ENCODE measurements at regions not wholly inside any gene's neighbourhood (a gene's known extent, or its start where the extent isn't known, plus 50 kb on each side); places are given as distances from the start of the nearest gene placed in this dataset.

- Histone ChIP-seq H3K27me3 (no peaks in the 10 kb centered on the region), H3K36me3 (no peaks in the 10 kb centered on the region), H3K4me3 (ENCODE audit: low read depth in 1 of 2, low read length in 1 of 2) (no peak overlapping the region), H3K4me1 (ENCODE audit: control insufficient read depth in 1 of 2, insufficient read depth in 1 of 2, low read depth in 1 of 2, low read length in 1 of 2) (no peaks in the 10 kb centered on the region), H3K27ac (no peak overlapping the region), H3K9me3 (no peaks in the 10 kb centered on the region)
- TF ChIP-seq, protein P1, sequence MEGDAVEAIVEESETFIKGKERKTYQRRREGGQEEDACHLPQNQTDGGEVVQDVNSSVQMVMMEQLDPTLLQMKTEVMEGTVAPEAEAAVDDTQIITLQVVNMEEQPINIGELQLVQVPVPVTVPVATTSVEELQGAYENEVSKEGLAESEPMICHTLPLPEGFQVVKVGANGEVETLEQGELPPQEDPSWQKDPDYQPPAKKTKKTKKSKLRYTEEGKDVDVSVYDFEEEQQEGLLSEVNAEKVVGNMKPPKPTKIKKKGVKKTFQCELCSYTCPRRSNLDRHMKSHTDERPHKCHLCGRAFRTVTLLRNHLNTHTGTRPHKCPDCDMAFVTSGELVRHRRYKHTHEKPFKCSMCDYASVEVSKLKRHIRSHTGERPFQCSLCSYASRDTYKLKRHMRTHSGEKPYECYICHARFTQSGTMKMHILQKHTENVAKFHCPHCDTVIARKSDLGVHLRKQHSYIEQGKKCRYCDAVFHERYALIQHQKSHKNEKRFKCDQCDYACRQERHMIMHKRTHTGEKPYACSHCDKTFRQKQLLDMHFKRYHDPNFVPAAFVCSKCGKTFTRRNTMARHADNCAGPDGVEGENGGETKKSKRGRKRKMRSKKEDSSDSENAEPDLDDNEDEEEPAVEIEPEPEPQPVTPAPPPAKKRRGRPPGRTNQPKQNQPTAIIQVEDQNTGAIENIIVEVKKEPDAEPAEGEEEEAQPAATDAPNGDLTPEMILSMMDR (IDR thresholded peaks at IDR 0.05) = no peak
These were observed 147.8 kb upstream of the KCNMB2 start for GRCh38 chr3:178388473-178388872.

- Histone ChIP-seq H3K36me3 (no peaks in the 10 kb centered on the region), H3K27me3 (no peaks in the 10 kb centered on the region), H3K27ac (no peak overlapping the region), H3K4me3 (ENCODE audit: low read depth in 1 of 2, low read length in 1 of 2) (no peak overlapping the region), H3K9me3 (no peaks in the 10 kb centered on the region), H3K4me1 (ENCODE audit: control insufficient read depth in 1 of 2, insufficient read depth in 1 of 2, low read depth in 1 of 2, low read length in 1 of 2) (no peaks in the 10 kb centered on the region)
- TF ChIP-seq, protein P1 (IDR thresholded peaks at IDR 0.05) = no peak
These were observed 147.0 kb upstream of the KCNMB2 start for GRCh38 chr3:178389258-178389657.

GRCh38 chr3:178392511-178392926 is 143.7 kb upstream of the KCNMB2 start:
- Histone ChIP-seq H3K4me1 (ENCODE audit: control insufficient read depth in 1 of 2, insufficient read depth in 1 of 2, low read depth in 1 of 2, low read length in 1 of 2) (no peaks in the 10 kb centered on the region), H3K27me3 (no peaks in the 10 kb centered on the region), H3K36me3 (no peaks in the 10 kb centered on the region), H3K9me3 (no peaks in the 10 kb centered on the region), H3K27ac (no peak overlapping the region), H3K4me3 (ENCODE audit: low read depth in 1 of 2, low read length in 1 of 2) (no peak overlapping the region)
- TF ChIP-seq, protein P1 (IDR thresholded peaks at IDR 0.05) = no peak

GRCh38 chr3:178393146-178393545 is 143.1 kb upstream of the KCNMB2 start:
- Histone ChIP-seq H3K4me3 (ENCODE audit: low read depth in 1 of 2, low read length in 1 of 2) (no peak overlapping the region), H3K27me3 (no peaks in the 10 kb centered on the region), H3K9me3 (no peaks in the 10 kb centered on the region), H3K36me3 (no peaks in the 10 kb centered on the region), H3K27ac (no peak overlapping the region), H3K4me1 (ENCODE audit: control insufficient read depth in 1 of 2, insufficient read depth in 1 of 2, low read depth in 1 of 2, low read length in 1 of 2) (no peaks in the 10 kb centered on the region)
- TF ChIP-seq, protein P1 (IDR thresholded peaks at IDR 0.05) = no peak

GRCh38 chr3:178393824-178394223 is 142.4 kb upstream of the KCNMB2 start:
- TF ChIP-seq, protein P1 (IDR thresholded peaks at IDR 0.05) = no peak
- no peaks in the 10 kb centered on the region for H3K36me3 ChIP-seq
- H3K27me3 ChIP-seq = no peaks in the 10 kb centered on the region
- no peak overlapping the region for H3K4me3 ChIP-seq (ENCODE audit: low read depth in 1 of 2, low read length in 1 of 2)
- H3K9me3 ChIP-seq = no peaks in the 10 kb centered on the region
- H3K4me1 ChIP-seq (ENCODE audit: control insufficient read depth in 1 of 2, insufficient read depth in 1 of 2, low read depth in 1 of 2, low read length in 1 of 2) = no peaks in the 10 kb centered on the region
- H3K27ac ChIP-seq = no peak overlapping the region

- H3K4me1 ChIP-seq (ENCODE audit: control insufficient read depth in 1 of 2, insufficient read depth in 1 of 2, low read depth in 1 of 2, low read length in 1 of 2) = no peaks in the 10 kb centered on the region
- H3K27ac ChIP-seq = no peak overlapping the region
- TF ChIP-seq, protein P1 (IDR thresholded peaks at IDR 0.05) = no peak
- no peaks in the 10 kb centered on the region for H3K9me3 ChIP-seq
- H3K27me3 ChIP-seq = no peaks in the 10 kb centered on the region
- H3K4me3 ChIP-seq (ENCODE audit: low read depth in 1 of 2, low read length in 1 of 2) = no peak overlapping the region
- H3K36me3 ChIP-seq = no peaks in the 10 kb centered on the region
These were observed 139.9 kb upstream of the KCNMB2 start for GRCh38 chr3:178396318-178396717.
